AG08395 (cell line): ENCODE measurements at regions not wholly inside any gene's neighbourhood (a gene's known extent, or its start where the extent isn't known, plus 50 kb on each side); places are given as distances from the start of the nearest gene placed in this dataset.
"Not testable (repeated sequence)": the region's sequence is repeated elsewhere in the genome, so short reads cannot be mapped to it uniquely, and the experiment has no call there.

Experiments
- DNase-seq: peaks from one replicate; pipeline ENCODE4 v3.0.0; 2012; ENCODE audit warnings: mixed read lengths, low spot score

GRCh38 chr10:9294865-9295264 lies 1240.4 kb downstream of the GATA3 start:
- DNase-seq, result no peak

- DNase-seq, result peak; percentile 22
These were observed 1241.7 kb downstream of the GATA3 start for GRCh38 chr10:9296190-9296589.

DNA sequence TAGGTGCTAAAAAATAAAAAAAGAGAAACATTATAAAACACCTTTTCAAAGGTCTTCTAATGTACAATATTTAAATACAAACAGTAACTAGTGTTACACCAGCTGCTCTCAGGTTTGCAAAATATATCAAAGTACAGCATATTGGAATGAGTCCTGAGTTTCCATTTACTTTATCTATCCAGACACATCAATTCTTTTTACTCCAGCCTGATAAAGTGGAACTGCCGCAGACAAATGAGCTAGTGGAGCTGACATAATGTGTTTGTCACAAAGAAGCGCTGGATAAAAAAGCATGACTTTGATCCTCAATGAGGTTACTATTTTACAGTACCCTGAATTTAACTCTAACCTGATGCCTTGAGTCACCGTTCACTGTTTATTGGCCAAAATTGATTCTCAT lies 1243.1 kb downstream of the GATA3 start:
- no peak for DNase-seq

DNA sequence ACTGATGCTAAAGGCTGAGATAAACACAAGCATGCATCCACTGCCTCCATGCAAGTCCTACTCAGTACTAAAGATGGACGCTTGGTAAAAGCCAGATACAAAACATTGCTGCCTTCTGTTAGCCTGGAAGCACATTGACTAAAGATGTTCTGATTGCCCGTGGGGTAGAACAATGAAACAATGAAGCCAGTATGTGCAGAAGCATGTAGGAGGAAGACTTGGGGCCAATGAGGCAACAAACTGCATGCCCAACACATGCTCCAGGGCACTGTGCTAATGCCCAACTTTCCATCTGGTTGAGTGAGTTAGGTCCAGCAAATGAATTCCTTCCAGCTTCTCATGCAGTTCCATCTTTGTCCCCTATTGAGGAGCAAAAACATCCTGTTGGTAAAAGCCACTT lies 1245.5 kb downstream of the GATA3 start:
- no peak for DNase-seq

GRCh38 chr10:9301148-9301547 lies 1246.7 kb downstream of the GATA3 start:
- peak; percentile 15 for DNase-seq

DNA sequence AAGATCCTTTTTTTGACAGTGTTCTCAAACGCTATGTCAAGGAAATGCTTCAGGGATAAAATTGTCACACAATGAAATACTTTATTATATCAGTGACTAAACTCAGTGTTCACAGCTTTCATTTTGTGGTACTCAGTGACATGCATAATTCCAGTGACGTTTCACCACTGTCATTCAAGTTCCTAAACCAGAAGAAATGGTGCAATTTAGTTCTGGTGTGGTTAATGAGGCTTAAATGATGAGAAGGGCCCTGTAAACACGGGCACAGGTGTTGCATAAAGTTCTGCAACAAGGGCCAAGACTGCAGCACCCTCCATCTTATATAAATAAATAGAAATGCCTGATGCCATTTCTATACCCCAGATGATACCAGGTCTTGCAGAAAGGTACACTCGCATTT lies 1247.1 kb downstream of the GATA3 start:
- DNase-seq, result no peak

DNA sequence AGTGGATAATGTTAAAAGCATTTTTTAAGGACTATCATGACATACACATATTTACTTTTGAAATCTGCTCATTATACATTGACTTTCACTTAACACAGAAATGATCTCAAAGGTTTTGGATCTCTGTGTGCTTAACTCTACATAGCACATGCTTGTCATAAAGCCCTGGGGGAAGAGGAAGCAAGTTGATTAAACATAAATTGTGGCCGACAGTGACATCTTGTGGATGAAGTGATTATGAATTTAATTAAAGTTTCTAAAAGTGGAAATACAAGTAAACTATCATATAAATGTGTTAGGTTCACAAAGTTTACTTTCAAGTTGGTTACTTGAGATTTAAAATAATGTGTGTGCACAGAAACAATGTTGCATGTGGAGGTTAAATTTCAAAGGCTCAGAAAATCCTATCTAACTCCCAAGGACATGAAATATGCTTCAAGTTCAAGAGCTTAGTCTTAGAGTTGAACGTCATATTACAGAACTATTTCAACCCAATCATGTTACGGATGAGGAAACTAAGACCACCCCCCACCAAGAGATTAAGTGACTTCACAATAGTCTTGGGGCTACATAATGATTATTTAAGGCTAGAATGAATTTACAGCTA lies 1247.8 kb downstream of the GATA3 start:
- peak; percentile 55 for DNase-seq

- peak; percentile 27 for DNase-seq
These were observed 1250.6 kb downstream of the GATA3 start for GRCh38 chr10:9305018-9305655.

GRCh38 chr10:9311702-9312499 lies 1257.4 kb downstream of the GATA3 start:
- no peak for DNase-seq

GRCh38 chr10:9315292-9315691 lies 1260.8 kb downstream of the GATA3 start:
- no peak for DNase-seq

GRCh38 chr10:9331583-9332008 lies 1277.1 kb downstream of the GATA3 start:
- DNase-seq, result peak; percentile 68

GRCh38 chr10:9334270-9334669 lies 1279.8 kb downstream of the GATA3 start:
- no peak for DNase-seq

DNA sequence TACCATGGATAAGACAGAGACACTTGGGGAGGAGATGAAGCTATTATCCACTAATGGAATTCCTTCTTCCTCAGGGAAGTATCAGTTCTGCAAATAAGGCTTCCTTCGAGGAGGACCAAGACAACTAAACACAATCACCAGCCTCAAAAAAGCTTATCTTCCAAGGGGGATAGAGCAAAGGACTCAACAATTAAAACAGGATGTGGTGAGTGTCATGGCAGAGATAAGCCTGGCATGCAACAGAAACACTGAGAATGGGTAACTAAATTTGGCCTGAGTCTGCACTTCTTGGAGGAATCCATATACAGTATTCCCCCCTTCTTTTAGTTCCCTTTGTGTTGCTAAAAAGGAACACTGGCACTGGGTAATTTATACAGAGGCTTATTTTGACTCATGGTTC lies 1285.2 kb downstream of the GATA3 start:
- DNase-seq, result no peak

DNA sequence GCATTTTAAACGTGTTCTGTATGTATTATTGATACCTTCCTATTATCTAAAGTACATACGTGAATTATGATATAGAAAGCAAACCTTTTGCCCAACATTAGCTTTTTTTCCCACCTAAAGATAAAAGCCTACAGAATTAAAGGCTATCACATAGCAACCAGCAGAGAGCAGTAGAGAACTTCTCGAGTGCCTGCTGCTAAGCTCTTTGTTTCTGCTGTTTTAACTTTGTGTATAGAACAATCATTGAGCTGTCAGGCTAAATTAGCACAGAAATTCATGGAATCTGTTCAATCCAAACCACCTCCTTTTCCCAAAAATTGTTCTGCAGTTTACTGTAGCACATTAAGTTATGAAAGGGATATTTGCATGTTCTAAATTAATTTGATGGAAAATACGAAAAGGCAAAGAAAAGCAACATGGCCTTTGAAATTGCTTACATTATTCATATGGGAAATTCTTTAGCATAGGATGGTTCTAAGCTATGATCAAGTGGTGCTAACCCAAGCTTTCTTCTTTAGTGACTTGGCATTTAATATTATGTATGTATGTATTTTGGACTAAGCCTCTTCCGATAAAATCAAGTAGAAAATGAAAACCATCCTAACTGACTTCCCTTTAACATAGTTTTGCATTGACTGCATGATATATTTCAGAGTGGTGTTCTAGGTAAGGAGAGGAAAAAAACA lies 1288.5 kb downstream of the GATA3 start:
- peak; percentile 25 for DNase-seq

DNA sequence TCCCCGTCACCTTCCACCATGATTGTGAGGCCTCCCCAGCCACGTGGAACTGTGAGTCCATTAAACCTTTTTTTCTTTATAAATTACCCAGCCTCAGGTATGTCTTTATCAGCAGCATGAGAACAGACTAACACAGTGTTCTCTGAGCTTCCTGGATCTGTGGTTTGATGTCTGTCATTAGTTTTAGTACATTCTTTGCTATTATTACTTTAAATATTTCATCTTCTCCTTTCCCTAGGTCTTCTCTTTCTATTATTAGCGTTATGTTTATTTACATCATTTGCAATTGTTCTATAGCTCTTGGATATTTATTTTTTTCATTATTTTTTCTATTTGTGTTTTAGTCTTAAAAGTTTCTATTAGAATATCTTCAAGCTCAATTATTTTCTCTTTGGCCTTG lies 1293.4 kb downstream of the GATA3 start:
- not testable (repeated sequence) for DNase-seq

- DNase-seq, result no peak
These were observed 1303.0 kb downstream of the GATA3 start for GRCh38 chr10:9357471-9357870.

DNA sequence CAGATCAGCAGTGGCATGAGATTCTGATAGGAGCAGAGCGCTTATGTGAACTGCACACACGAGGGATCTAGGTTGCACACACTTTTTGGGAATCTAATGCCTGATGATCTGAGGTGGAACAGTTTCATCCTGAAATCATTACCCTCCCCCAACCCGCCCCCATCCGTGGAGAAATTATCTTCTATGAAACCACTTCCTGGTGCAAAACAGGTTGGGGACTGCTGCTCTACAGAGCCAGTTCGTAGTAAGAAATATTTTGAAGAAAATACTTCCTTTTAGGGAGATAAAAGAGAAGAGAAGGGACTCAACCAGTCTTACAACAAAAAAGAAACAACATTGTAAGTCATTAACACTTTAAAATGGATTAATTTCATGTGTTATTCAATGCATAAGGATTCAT lies 1308.2 kb downstream of the GATA3 start:
- DNase-seq, result no peak

- DNase-seq, result no peak
These were observed 1324.7 kb downstream of the GATA3 start for GRCh38 chr10:9379183-9379582.

- DNase-seq, result no peak
These were observed 1327.4 kb downstream of the GATA3 start for GRCh38 chr10:9381733-9382532.

DNA sequence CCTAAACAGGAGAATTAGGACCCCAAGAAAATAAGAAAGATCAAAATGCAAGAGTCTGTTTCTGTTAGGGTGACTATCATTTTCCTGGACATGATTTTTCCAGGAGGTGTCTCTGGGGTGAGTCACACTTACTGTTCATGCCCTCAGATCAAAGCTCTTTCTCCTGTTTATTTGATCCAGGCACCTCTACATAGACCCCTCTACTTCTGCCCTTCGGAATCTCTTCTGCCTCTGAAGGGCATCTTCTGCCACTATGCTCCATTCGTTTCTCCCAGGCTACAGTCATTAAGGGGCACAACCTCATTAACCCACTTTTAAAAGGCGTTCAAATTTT lies 1328.0 kb downstream of the GATA3 start:
- no peak for DNase-seq

DNA sequence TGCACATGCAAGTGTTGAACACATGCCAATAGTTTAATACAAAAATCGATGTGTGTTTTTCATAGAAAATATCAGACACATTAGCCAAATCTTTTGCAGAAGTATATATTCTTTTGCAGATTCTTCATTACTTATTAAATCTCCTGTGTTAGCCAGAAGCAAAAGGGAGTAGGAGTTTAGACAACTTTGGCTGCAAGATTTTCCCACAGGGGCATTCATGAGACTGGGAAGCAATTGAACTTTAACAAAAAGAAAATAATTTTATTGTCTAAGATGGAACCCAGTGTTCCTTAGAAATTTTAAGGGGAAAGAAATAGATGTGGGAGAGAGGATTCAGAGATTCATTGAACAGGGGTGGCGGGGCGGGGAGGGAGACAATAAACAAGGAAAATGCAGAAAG lies 1336.0 kb downstream of the GATA3 start:
- no peak for DNase-seq
